ENCODE measurements at regions not wholly inside any gene's neighbourhood (a gene's known extent, or its start where the extent isn't known, plus 50 kb on each side); places are given as distances from the start of the nearest gene placed in this dataset.
"Not testable (repeated sequence)": the region's sequence is repeated elsewhere in the genome, so short reads cannot be mapped to it uniquely, and the experiment has no call there.

- DNase-seq (ENCODE audit: low read depth in 2 of 2): no peak
- H3K9ac ChIP-seq (ENCODE audit: insufficient read depth, low read length): no peak overlapping the region
- no peak overlapping the region for H3K27ac ChIP-seq (ENCODE audit: insufficient read depth, low read length)
- H3K9me3 ChIP-seq (ENCODE audit: control insufficient read depth, insufficient read depth, low read depth, low read length): no peaks in the 10 kb centered on the region
- H3K27me3 ChIP-seq (ENCODE audit: control insufficient read depth, insufficient read depth, low read length): peaks cover 5% of the 10 kb centered on the region
- H3K4me1 ChIP-seq (ENCODE audit: control insufficient read depth, extremely low read depth, insufficient read depth, low read length): no peaks in the 10 kb centered on the region
- no peak overlapping the region for H2AFZ ChIP-seq (ENCODE audit: low read length)
- H3K4me2 ChIP-seq (ENCODE audit: extremely low read depth, insufficient read depth, low read length): no peak overlapping the region
- H3K36me3 ChIP-seq (ENCODE audit: control insufficient read depth, insufficient read depth, low read length): no peaks in the 10 kb centered on the region
- no peaks in the 10 kb centered on the region for H3K79me2 ChIP-seq (ENCODE audit: control insufficient read depth, insufficient read depth, low read length)
- no peak overlapping the region for H3K4me3 ChIP-seq (replicated peaks in 1 of 4; ENCODE audit: control extremely low read depth in 1 of 4, insufficient read depth in 1 of 4, low read depth in 3 of 4, low read length in 4 of 4)
- no peak for TF ChIP-seq EZH2 (IDR thresholded peaks at IDR 0.05; ENCODE audit: low read length, missing control alignments)
- no peaks in the 10 kb centered on the region for H4K20me1 ChIP-seq (ENCODE audit: control insufficient read depth, extremely low read depth, insufficient read depth, low read length)
Observed at GRCh38 chr2:64922482-64923384, 66.5 kb upstream of the SLC1A4 start.

GRCh38 chr2:64923385-64923710 lies 65.9 kb upstream of the SLC1A4 start:
- Histone ChIP-seq H3K27me3 (ENCODE audit: control insufficient read depth, insufficient read depth, low read length) (peaks cover 5% of the 10 kb centered on the region), H3K4me3 (replicated peaks in 1 of 4; ENCODE audit: control extremely low read depth in 1 of 4, insufficient read depth in 1 of 4, low read depth in 3 of 4, low read length in 4 of 4) (no peak overlapping the region), H3K79me2 (ENCODE audit: control insufficient read depth, insufficient read depth, low read length) (no peaks in the 10 kb centered on the region), H3K4me1 (ENCODE audit: control insufficient read depth, extremely low read depth, insufficient read depth, low read length) (no peaks in the 10 kb centered on the region), H3K9ac (ENCODE audit: insufficient read depth, low read length) (no peak overlapping the region), H4K20me1 (ENCODE audit: control insufficient read depth, extremely low read depth, insufficient read depth, low read length) (no peaks in the 10 kb centered on the region), H2AFZ (ENCODE audit: low read length) (no peak overlapping the region), H3K36me3 (ENCODE audit: control insufficient read depth, insufficient read depth, low read length) (no peaks in the 10 kb centered on the region), H3K27ac (ENCODE audit: insufficient read depth, low read length) (no peak overlapping the region), H3K4me2 (ENCODE audit: extremely low read depth, insufficient read depth, low read length) (no peak overlapping the region), H3K9me3 (ENCODE audit: control insufficient read depth, insufficient read depth, low read depth, low read length) (no peaks in the 10 kb centered on the region)
- TF ChIP-seq EZH2 (IDR thresholded peaks at IDR 0.05; ENCODE audit: low read length, missing control alignments) (no peak), CTCF (conservative IDR thresholded peaks at IDR 0.05 in 1 of 2, IDR thresholded peaks at IDR 0.05 in 1 of 2; ENCODE audit: low read depth in 1 of 2, low read length in 2 of 2) (no peak)
- no peak for DNase-seq (ENCODE audit: low read depth in 2 of 2)

- Histone ChIP-seq H3K4me1 (ENCODE audit: control insufficient read depth, extremely low read depth, insufficient read depth, low read length) (no peaks in the 10 kb centered on the region), H3K9ac (ENCODE audit: insufficient read depth, low read length) (no peak overlapping the region), H3K4me2 (ENCODE audit: extremely low read depth, insufficient read depth, low read length) (no peak overlapping the region), H3K27me3 (ENCODE audit: control insufficient read depth, insufficient read depth, low read length) (peaks cover 5% of the 10 kb centered on the region), H3K4me3 (replicated peaks in 1 of 4; ENCODE audit: control extremely low read depth in 1 of 4, insufficient read depth in 1 of 4, low read depth in 3 of 4, low read length in 4 of 4) (no peak overlapping the region), H3K79me2 (ENCODE audit: control insufficient read depth, insufficient read depth, low read length) (no peaks in the 10 kb centered on the region), H2AFZ (ENCODE audit: low read length) (no peak overlapping the region), H3K9me3 (ENCODE audit: control insufficient read depth, insufficient read depth, low read depth, low read length) (no peaks in the 10 kb centered on the region), H3K27ac (ENCODE audit: insufficient read depth, low read length) (no peak overlapping the region), H4K20me1 (ENCODE audit: control insufficient read depth, extremely low read depth, insufficient read depth, low read length) (no peaks in the 10 kb centered on the region), H3K36me3 (ENCODE audit: control insufficient read depth, insufficient read depth, low read length) (no peaks in the 10 kb centered on the region)
- no peak for DNase-seq (ENCODE audit: low read depth in 2 of 2)
- TF ChIP-seq EZH2 (IDR thresholded peaks at IDR 0.05; ENCODE audit: low read length, missing control alignments) (no peak), CTCF (conservative IDR thresholded peaks at IDR 0.05 in 1 of 2, IDR thresholded peaks at IDR 0.05 in 1 of 2; ENCODE audit: low read depth in 1 of 2, low read length in 2 of 2) (no peak)
Observed at GRCh38 chr2:64924170-64924934, 64.8 kb upstream of the SLC1A4 start.

GRCh38 chr2:64925930-64926722 lies 63.1 kb upstream of the SLC1A4 start:
- H3K27ac ChIP-seq (ENCODE audit: insufficient read depth, low read length); H3K36me3 ChIP-seq (ENCODE audit: control insufficient read depth, insufficient read depth, low read length); H4K20me1 ChIP-seq (ENCODE audit: control insufficient read depth, extremely low read depth, insufficient read depth, low read length); H3K79me2 ChIP-seq (ENCODE audit: control insufficient read depth, insufficient read depth, low read length); H3K4me3 ChIP-seq (replicated peaks in 1 of 4; ENCODE audit: control extremely low read depth in 1 of 4, insufficient read depth in 1 of 4, low read depth in 3 of 4, low read length in 4 of 4); H3K9me3 ChIP-seq (ENCODE audit: control insufficient read depth, insufficient read depth, low read depth, low read length); H3K4me2 ChIP-seq (ENCODE audit: extremely low read depth, insufficient read depth, low read length); H3K4me1 ChIP-seq (ENCODE audit: control insufficient read depth, extremely low read depth, insufficient read depth, low read length); H2AFZ ChIP-seq (ENCODE audit: low read length); H3K9ac ChIP-seq (ENCODE audit: insufficient read depth, low read length); DNase-seq (ENCODE audit: low read depth in 2 of 2): not testable (repeated sequence)
- peaks cover 12% of the 10 kb centered on the region for H3K27me3 ChIP-seq (ENCODE audit: control insufficient read depth, insufficient read depth, low read length)

Data from fibroblast of lung (primary cell).